OCI-LY7 (cell line): ENCODE measurements at regions not wholly inside any gene's neighbourhood (a gene's known extent, or its start where the extent isn't known, plus 50 kb on each side); places are given as distances from the start of the nearest gene placed in this dataset.

Experiments
- EZH2phosphoT487 ChIP-seq: fragments of 200-600 bp; sonication (generic); IDR thresholded peaks from 2 replicates; pipeline ENCODE4 v1.6.1; 2018; ENCODE audit warnings: low read depth, borderline replicate concordance, mild to moderate bottlenecking, mixed run types, antibody characterized with exemption, low read length, moderate library complexity, mixed read lengths
- TF ChIP-seq, protein P1 (sequence below): fragments of 200-600 bp; sonication (generic); conservative IDR thresholded peaks from 2 replicates; pipeline ENCODE4 v1.5.1; 2014; ENCODE audit warnings: mild to moderate bottlenecking, antibody characterized with exemption, low read length, moderate library complexity, mixed read lengths

DNA sequence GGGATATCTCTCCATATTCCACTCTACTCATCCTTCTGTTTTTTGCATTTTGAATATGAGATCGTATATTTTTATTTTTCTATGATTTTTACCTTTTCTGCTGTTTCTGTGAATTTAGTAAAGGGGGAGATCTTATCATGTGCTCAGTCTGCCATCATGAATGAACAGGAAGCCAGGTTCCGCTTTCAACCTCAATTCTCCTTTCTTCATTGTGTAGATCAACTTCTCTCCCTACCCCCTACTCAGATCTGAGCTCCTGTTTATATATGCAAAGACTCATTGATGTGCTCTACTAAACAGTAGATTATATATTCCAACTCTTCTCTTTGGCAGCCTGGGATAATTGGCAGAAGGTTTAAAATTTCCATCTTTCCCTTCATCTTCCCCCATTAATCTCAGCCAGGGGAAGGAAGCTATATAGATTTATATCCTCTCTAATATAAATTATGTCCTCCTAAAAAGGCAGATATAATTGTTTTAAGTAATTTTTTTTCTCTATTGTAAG is 336.7 kb upstream of the PLET1 start:
- TF ChIP-seq, protein P1, sequence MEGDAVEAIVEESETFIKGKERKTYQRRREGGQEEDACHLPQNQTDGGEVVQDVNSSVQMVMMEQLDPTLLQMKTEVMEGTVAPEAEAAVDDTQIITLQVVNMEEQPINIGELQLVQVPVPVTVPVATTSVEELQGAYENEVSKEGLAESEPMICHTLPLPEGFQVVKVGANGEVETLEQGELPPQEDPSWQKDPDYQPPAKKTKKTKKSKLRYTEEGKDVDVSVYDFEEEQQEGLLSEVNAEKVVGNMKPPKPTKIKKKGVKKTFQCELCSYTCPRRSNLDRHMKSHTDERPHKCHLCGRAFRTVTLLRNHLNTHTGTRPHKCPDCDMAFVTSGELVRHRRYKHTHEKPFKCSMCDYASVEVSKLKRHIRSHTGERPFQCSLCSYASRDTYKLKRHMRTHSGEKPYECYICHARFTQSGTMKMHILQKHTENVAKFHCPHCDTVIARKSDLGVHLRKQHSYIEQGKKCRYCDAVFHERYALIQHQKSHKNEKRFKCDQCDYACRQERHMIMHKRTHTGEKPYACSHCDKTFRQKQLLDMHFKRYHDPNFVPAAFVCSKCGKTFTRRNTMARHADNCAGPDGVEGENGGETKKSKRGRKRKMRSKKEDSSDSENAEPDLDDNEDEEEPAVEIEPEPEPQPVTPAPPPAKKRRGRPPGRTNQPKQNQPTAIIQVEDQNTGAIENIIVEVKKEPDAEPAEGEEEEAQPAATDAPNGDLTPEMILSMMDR = no peak
- TF ChIP-seq EZH2phosphoT487 = no peak
